DMS 273 treated with DMSO at 0.1 percent for 48 hours (cell line): ENCODE measurements at regions not wholly inside any gene's neighbourhood (a gene's known extent, or its start where the extent isn't known, plus 50 kb on each side); places are given as distances from the start of the nearest gene placed in this dataset.
A peak's percentile ranks its signal among the peaks of the same experiment; 100 is the strongest.

Source experiments
- DNase-seq: peaks from one replicate; lab custom pipeline; 2025; lab: John Stamatoyannopoulos, UW

GRCh38 chr1:244970744-244971551 lies 106.6 kb upstream of the HNRNPU start:
- peak; percentile 79 for DNase-seq

- peak; percentile 76 for DNase-seq
Observed at GRCh38 chr1:244970236-244970743, 105.9 kb upstream of the HNRNPU start.

DNA sequence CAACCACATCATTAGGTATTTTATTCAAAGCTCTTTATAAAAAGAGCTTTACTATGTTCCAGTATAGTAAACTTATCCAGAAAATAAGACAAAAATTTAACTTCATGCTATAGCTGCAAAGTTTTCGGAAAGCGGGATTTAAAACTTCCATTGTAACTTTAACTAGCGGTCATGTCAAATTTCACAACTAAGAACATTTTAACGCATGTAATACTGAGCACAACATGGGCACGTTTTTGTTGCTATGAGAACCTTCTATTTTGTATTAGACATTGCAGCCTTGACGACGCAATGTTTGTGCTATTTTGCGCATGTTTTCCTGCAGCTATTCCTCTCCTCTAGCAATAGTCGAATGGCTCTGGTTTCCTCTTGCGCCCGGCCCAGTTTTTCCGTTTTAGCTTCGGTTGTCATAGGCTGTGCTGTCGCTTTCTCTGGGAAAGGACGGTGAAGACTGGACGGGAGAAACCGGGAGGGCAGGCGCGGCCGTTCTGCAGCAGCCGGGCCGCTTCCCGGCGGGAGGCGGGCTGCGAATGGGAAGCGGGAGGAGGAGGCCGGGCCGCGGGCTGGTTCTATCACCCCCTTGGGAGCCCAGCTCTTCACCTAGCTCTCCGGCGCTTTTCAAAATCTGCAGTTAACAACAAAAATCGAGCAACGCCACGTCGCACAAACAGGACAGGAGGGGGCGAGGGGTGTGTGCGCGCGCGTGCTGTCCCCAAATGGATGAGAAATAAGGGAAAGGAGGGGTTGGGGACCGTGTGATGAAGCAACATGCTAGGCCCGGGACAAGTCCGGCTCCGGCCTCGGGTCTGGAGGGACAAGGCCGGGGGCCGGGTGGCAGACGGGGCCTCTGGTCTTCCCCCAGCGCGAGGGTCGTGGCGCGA lies 105.3 kb upstream of the HNRNPU start:
- peak; percentile 68 for DNase-seq

- no peak for DNase-seq
Observed at GRCh38 chr1:244968881-244969280, 104.5 kb upstream of the HNRNPU start.

DNA sequence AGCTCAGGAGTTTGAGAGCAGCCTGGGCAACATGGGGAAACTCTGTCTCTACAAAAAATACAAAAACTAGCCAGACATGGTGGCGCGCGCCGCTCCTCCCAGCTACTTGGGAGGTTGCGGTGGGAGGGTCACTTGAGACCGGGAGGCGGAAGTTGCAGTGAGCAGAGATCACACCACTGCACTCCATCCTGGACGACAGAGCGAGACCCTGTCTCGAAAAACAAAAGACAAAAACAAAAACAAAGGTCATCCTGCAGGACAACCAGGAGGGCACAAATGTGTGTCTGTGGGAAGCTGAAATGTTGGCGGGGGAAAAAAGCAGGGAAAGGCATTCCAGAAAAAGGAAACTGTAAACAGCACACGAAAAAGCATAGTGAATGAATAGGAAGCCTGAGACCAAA lies 104.1 kb upstream of the HNRNPU start:
- no peak for DNase-seq

DNA sequence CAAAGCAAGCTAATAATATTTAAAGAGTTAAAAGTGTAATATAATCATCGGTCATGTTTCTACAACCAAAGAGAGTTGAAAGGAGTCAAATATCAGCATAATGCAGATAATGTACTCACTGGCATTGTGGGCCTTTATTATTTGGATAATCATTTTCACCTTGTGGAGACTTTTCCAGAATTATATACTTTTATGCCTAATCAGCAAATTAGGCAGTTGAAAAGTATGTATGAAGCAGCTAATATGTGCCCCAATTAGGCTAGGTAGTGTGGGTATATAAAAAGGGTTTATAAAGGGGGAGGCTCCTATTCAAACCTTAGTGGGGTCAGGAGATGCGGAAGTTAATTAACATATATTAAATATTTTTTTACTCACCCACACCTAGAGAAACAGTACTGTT lies 102.8 kb upstream of the HNRNPU start:
- DNase-seq: no peak

DNA sequence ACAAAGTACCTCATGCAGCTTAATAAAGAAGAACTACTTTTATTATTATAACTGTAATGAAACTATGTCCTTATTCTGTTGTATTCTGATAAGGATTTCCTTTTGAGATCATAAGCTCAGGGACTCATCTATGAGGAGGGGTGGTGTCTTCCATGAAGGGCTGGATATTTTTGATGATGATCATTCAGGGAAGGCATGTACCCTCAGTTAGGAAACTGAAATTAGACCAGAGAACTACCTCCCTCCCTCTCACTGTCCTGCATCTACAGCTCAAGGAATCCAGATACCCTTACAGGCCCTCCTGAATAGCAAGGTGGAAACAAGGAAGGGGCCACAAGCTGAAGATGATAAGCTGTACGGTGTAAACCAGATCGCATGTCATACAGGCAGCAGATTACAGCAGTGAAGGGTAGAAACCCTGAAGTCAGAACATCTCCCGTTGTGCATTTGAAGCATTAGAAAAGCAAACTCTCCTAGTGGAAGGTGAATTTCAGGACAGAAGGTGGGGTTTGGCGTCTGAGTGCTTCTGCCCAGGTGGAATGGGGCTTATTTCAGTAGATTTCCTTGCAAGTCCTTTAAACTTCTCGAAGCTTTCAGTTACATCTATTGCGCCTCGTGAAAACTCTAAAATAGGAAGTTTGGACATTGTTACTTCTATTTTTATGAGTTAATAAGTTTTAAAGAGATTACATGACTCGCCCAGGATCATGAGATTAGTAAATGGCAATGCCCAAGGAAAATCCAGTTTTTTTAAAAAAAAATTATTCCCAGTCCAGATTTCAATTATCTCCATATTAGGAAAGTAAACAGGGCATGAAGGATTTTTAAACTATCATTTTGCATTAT lies 101.1 kb upstream of the HNRNPU start:
- DNase-seq: no peak

- DNase-seq: no peak
Observed at GRCh38 chr1:244964112-244964971, 100.0 kb upstream of the HNRNPU start.

DNA sequence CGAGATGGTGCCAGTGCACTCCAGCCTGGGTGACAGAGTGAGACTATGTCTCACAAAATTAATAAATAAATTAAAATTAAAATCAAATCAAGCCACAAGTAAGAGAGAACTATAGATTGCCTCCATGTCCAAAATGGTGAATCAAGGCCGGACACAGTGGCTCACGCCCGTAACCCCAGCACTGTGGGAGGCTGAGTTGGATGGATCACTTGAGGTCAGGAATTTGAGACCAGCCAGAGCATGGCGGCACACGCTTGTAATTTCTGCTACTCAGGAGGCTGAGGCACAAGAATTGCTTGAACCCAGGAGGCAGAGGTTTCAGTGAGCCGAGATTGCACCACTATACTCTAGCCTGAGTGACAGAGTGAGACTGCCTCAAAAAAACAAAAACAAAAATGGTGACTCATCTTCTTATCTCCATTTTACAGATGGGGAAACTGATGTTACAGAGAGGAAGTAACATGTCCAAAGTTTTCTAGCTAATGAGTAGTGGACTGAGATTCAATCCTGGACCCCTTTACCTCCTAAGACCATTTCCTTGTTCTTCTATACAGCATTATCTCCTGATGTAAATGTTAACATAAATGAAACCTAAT lies 99.0 kb upstream of the HNRNPU start:
- DNase-seq: no peak

DNA sequence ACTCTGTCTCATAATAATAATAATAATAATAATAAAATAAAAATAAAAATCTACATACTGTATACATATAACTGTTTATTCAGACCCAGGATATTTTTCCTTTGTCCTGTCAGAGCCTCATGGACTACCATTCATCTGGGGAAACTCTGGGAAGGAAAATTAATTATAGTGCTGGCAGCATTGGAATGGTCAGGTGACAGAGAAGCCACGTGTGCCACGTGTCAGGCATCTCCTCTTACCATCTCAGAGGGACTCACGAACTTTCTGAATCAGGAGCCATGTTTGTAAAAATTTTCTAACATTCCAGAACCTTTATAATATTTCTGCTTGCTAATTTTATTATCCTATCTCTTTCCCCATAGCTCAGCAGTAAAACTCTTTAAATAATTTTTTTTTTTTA lies 97.8 kb upstream of the HNRNPU start:
- no peak for DNase-seq

DNA sequence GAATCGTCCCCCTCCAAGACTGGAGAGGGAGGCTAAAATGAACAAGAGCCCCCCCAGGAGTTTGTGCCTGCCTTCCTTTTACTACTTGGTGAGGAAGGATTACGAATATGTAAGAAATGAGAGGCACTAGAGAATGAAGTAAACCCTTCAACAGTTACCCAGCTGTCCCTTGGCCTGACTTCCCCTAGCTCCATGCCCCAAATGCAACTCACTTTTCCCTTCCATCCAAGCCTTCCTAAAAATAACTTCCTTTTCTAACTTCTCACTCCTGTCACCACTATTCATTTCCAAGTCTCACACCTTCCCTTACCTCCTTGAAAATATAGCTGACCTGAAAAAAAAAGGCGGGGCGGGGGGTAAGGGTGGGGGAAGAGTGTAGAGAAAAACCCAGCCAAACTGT lies 96.6 kb upstream of the HNRNPU start:
- DNase-seq: no peak

DNA sequence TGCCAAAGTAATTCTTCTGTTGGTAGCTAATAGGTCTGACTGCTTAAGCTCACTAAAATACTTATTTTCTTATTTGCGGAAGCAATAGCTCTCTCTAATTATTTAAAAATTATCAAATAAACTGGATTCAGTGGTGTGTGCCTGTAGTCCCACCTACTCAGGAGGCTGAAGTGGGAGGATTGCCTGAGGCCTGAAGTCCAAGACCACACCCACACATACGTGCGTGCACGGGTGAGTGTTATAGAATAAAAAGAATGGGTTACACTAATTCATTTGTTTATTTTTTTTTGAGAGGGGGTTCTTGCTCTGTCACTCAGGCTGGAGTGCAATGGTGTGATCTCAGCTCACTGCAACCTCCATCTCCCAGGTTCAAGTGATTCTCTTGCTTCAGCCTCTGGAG lies 94.2 kb upstream of the HNRNPU start:
- no peak for DNase-seq

- no peak for DNase-seq
Observed at GRCh38 chr1:244957525-244957924, 93.2 kb upstream of the HNRNPU start.

DNA sequence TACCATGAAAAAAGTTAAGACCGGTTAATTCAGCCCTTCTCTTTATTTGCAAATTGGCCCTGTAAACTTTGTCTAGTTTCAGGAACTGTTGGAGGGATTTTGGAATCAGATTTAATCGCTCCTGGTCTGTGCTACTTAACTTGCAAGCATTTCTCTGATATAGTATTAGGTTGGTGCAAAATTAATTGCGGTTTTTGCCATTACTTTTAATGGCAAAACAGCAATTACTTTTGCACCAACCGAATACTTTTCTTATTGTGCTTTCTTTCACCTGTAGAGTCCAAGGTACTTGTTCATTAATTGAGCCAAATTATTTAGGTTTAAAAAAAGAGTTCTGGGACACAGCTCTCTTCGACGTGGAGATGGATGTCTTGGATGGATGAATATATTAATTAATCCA lies 92.8 kb upstream of the HNRNPU start:
- DNase-seq: no peak

GRCh38 chr1:244955661-244956060 lies 91.3 kb upstream of the HNRNPU start:
- no peak for DNase-seq

DNA sequence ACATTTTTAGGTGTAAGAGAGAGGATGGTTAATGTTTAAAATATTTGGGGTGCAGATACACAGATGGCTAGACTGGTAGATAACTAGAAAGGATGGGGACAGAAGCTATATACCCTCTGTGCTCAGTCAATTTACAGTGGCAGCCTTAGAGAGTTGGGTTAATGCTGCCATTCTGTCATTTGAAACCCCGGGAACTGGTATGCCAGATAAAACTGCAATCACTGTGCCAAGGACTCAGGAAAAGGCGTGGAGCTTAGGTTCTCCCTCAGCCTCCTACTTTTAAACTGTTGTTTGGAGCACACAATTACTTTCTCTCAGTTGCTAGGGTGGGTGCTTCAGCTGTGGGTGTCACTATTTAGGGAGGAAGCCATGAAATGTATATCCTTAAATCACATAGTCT lies 90.0 kb upstream of the HNRNPU start:
- DNase-seq: no peak

DNA sequence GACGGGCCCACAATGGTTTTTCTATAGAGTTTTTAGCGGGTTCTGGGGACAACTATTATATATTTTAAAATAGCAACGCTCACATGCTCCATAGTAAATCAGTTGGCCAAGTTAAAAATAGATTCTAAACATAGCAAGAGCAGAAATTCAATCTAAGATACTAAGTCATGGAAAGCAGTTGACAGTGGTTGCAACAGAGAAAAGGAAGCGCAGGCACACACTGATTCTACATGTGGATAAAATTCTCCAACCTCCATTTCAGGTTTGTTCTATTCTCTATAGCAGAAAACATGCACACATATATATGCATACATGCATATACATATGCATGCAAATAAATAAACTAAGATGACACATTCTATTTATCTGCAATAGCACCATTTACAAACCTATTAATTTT lies 89.6 kb upstream of the HNRNPU start:
- DNase-seq: no peak

DNA sequence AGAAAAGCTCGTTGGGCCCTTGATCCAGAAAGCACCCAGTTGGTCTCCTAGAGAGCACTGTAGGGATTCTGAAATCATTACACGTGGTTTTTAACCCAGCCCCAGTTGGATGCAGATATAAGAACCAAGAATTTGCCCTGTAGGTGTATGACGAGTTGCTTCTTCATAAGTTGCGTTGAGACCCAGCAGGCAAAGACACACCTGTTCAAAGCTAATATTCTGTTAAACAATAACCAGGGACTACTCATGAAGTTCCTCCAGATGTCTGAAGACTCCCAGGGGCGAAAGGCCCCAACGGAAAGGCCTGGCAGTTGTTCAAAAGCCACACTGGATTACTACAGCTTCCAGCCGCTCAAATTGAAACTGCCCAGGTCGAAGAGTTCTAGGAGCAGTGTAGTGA lies 88.6 kb upstream of the HNRNPU start:
- DNase-seq: no peak

DNA sequence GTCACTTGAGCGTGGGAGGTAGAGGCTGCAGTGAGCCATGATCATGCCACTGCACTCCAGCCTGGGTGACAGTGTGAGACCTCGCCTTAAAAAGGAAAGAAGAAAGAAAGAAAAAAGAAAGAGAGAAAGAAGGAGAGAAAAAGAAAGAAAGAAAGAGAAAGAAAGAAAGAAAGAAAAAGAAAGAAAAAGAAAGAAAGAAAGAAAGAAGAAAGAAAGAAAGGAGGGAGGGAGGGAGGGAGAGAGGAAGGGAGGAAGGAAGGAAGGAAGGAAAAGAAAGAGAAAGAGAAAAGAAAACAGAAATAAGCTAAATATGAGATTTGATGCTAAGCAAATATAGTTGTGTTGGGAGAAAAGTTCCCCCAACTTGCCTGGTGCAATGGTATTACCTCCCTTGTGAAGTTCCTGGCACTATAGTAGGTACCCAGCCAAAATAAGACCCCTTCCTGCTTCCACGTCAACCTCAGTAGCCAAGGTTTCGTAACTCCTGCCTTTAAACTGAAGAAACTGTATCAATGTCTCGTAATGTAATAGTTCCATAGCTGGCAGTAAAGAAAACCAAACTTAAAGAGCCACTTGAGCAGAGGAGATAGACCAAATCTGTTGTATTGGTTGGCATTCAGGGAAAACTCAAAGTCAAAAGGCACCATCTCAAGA lies 88.1 kb upstream of the HNRNPU start:
- DNase-seq: no peak

GRCh38 chr1:244948416-244948815 lies 84.1 kb upstream of the HNRNPU start:
- DNase-seq: no peak
